ENCODE measurements at regions not wholly inside any gene's neighbourhood (a gene's known extent, or its start where the extent isn't known, plus 50 kb on each side); places are given as distances from the start of the nearest gene placed in this dataset.
"Not testable (repeated sequence)": the region's sequence is repeated elsewhere in the genome, so short reads cannot be mapped to it uniquely, and the experiment has no call there.

GRCh38 chr1:181971424-181971823 lies 90.1 kb downstream of the ZNF648 start:
- no peaks in the 10 kb centered on the region for H3K79me2 ChIP-seq
- no peak overlapping the region for H3K4me3 ChIP-seq (ENCODE audit: low read depth, low read length)
- H3K27me3 ChIP-seq (ENCODE audit: control insufficient read depth, insufficient read depth, low read length) = no peaks in the 10 kb centered on the region
- no peak for TF ChIP-seq CTCF (IDR thresholded peaks at IDR 0.05)
- H3K4me1 ChIP-seq = no peaks in the 10 kb centered on the region
- H3K9me3 ChIP-seq (ENCODE audit: control insufficient read depth, low read length) = no peaks in the 10 kb centered on the region
- H3K4me2 ChIP-seq (ENCODE audit: low read length) = no peak overlapping the region
- no peak overlapping the region for H2AFZ ChIP-seq
- H3K9ac ChIP-seq = no peak overlapping the region
- no peak overlapping the region for H3K27ac ChIP-seq
- no peaks in the 10 kb centered on the region for H3K36me3 ChIP-seq (ENCODE audit: control insufficient read depth, insufficient read depth, low read length)

- Histone ChIP-seq H3K9me3 (ENCODE audit: control insufficient read depth, low read length) (no peaks in the 10 kb centered on the region), H3K4me1 (no peaks in the 10 kb centered on the region), H3K27ac (no peak overlapping the region), H3K4me3 (ENCODE audit: low read depth, low read length) (no peak overlapping the region), H3K9ac (no peak overlapping the region), H3K79me2 (no peaks in the 10 kb centered on the region), H2AFZ (no peak overlapping the region), H3K36me3 (ENCODE audit: control insufficient read depth, insufficient read depth, low read length) (no peaks in the 10 kb centered on the region), H3K27me3 (ENCODE audit: control insufficient read depth, insufficient read depth, low read length) (no peaks in the 10 kb centered on the region), H3K4me2 (ENCODE audit: low read length) (no peak overlapping the region)
- no peak for TF ChIP-seq CTCF (IDR thresholded peaks at IDR 0.05)
Observed at GRCh38 chr1:181969902-181970301, 91.6 kb downstream of the ZNF648 start.

- H3K4me1 ChIP-seq; H3K79me2 ChIP-seq; H3K9ac ChIP-seq; H3K36me3 ChIP-seq (ENCODE audit: control insufficient read depth, insufficient read depth, low read length); H3K4me2 ChIP-seq (ENCODE audit: low read length); H3K27me3 ChIP-seq (ENCODE audit: control insufficient read depth, insufficient read depth, low read length); H3K27ac ChIP-seq; H2AFZ ChIP-seq; H3K9me3 ChIP-seq (ENCODE audit: control insufficient read depth, low read length); H3K4me3 ChIP-seq (ENCODE audit: low read depth, low read length): not testable (repeated sequence)
Observed at GRCh38 chr1:181954696-181955095, 106.8 kb downstream of the ZNF648 start.

- H3K9me3 ChIP-seq (ENCODE audit: control insufficient read depth, low read length); H3K79me2 ChIP-seq; H3K4me2 ChIP-seq (ENCODE audit: low read length); H3K9ac ChIP-seq; H3K27ac ChIP-seq; H3K27me3 ChIP-seq (ENCODE audit: control insufficient read depth, insufficient read depth, low read length); H2AFZ ChIP-seq; H3K4me1 ChIP-seq; H3K4me3 ChIP-seq (ENCODE audit: low read depth, low read length); H3K36me3 ChIP-seq (ENCODE audit: control insufficient read depth, insufficient read depth, low read length): not testable (repeated sequence)
Observed at GRCh38 chr1:181954178-181954577, 107.3 kb downstream of the ZNF648 start.

GRCh38 chr1:181953596-181953995 lies 107.9 kb downstream of the ZNF648 start:
- Histone ChIP-seq H3K27ac (no peak overlapping the region), H3K9me3 (ENCODE audit: control insufficient read depth, low read length) (peaks cover 4% of the 10 kb centered on the region), H3K27me3 (ENCODE audit: control insufficient read depth, insufficient read depth, low read length) (no peaks in the 10 kb centered on the region), H3K4me3 (ENCODE audit: low read depth, low read length) (no peak overlapping the region), H3K9ac (no peak overlapping the region), H3K4me2 (ENCODE audit: low read length) (no peak overlapping the region), H3K36me3 (ENCODE audit: control insufficient read depth, insufficient read depth, low read length) (no peaks in the 10 kb centered on the region), H3K4me1 (no peaks in the 10 kb centered on the region), H3K79me2 (no peaks in the 10 kb centered on the region), H2AFZ (no peak overlapping the region)
- no peak for TF ChIP-seq CTCF (IDR thresholded peaks at IDR 0.05)

GRCh38 chr1:181951213-181951612 lies 110.3 kb downstream of the ZNF648 start:
- TF ChIP-seq CTCF (IDR thresholded peaks at IDR 0.05) = no peak
- no peaks in the 10 kb centered on the region for H3K79me2 ChIP-seq
- H3K27me3 ChIP-seq (ENCODE audit: control insufficient read depth, insufficient read depth, low read length) = no peaks in the 10 kb centered on the region
- H3K9ac ChIP-seq = no peak overlapping the region
- peaks cover 4% of the 10 kb centered on the region for H3K9me3 ChIP-seq (ENCODE audit: control insufficient read depth, low read length)
- no peak overlapping the region for H2AFZ ChIP-seq
- H3K27ac ChIP-seq = no peak overlapping the region
- no peak overlapping the region for H3K4me3 ChIP-seq (ENCODE audit: low read depth, low read length)
- H3K4me2 ChIP-seq (ENCODE audit: low read length) = no peak overlapping the region
- no peaks in the 10 kb centered on the region for H3K4me1 ChIP-seq
- H3K36me3 ChIP-seq (ENCODE audit: control insufficient read depth, insufficient read depth, low read length) = no peaks in the 10 kb centered on the region
